Hepatocyte (in vitro differentiated cells): ENCODE measurements at regions not wholly inside any gene's neighbourhood (a gene's known extent, or its start where the extent isn't known, plus 50 kb on each side); places are given as distances from the start of the nearest gene placed in this dataset.
"Not testable (repeated sequence)": the region's sequence is repeated elsewhere in the genome, so short reads cannot be mapped to it uniquely, and the experiment has no call there.

ENCODE experiments used
- DNase-seq: peaks from one replicate; pipeline ENCODE4 v3.0.0-alpha.2; 2016; ENCODE audit warnings: low spot score
- H2AFZ ChIP-seq: fragments of 200-600 bp; sonication (generic); 2 replicates; pipeline ENCODE4 v1.6.0; 2016; ENCODE audit warnings: antibody characterized with exemption, mild to moderate bottlenecking
- H3K27ac ChIP-seq: fragments of 200-600 bp; sonication (generic); 2 replicates; pipeline ENCODE4 v1.5.1; 2016; ENCODE audit warnings: mild to moderate bottlenecking
- H3K27me3 ChIP-seq: fragments of 200-600 bp; sonication (generic); 2 replicates; pipeline ENCODE4 v1.6.1; 2016
- H3K36me3 ChIP-seq: fragments of 200-600 bp; sonication (generic); replicated peaks from 2 replicates; pipeline ENCODE4 v1.5.1; 2016; ENCODE audit warnings: low read depth; ENCODE audit not compliant: insufficient read depth
- H3K4me1 ChIP-seq: fragments of 200-600 bp; sonication (generic); 2 replicates; pipeline ENCODE4 v1.5.1; 2016; ENCODE audit warnings: mild to moderate bottlenecking, moderate library complexity; ENCODE audit not compliant: insufficient read depth
- H3K4me2 ChIP-seq: fragments of 200-600 bp; sonication (generic); 2 replicates; pipeline ENCODE4 v1.6.0; 2016
- H3K4me3 ChIP-seq: fragments of 200-600 bp; sonication (generic); 2 replicates; pipeline ENCODE4 v1.5.1; 2016; ENCODE audit warnings: mild to moderate bottlenecking
- H3K79me2 ChIP-seq: fragments of 200-600 bp; sonication (generic); 2 replicates; pipeline ENCODE4 v1.6.0; 2017; ENCODE audit warnings: mild to moderate bottlenecking
- H3K9me2 ChIP-seq: fragments of 200-600 bp; sonication (generic); replicated peaks from 2 replicates; pipeline ENCODE4 v1.6.0; 2017; ENCODE audit warnings: mild to moderate bottlenecking; ENCODE audit not compliant: insufficient read depth
- H3K9me3 ChIP-seq: fragments of 200-600 bp; sonication (generic); 2 replicates; pipeline ENCODE4 v1.5.1; 2016; ENCODE audit warnings: low read depth, mild to moderate bottlenecking
- H4K20me1 ChIP-seq: fragments of 200-600 bp; sonication (generic); 2 replicates; pipeline ENCODE4 v1.6.0; 2016; ENCODE audit warnings: mild to moderate bottlenecking; ENCODE audit not compliant: insufficient read depth, poor library complexity, severe bottlenecking
- CTCF ChIP-seq: fragments of 200-600 bp; sonication (generic); IDR thresholded peaks from 2 replicates; pipeline ENCODE4 v1.5.1; 2016; ENCODE audit warnings: antibody characterized with exemption, mild to moderate bottlenecking; ENCODE audit not compliant: poor library complexity
- EZH2 ChIP-seq: fragments of 200-600 bp; sonication (generic); IDR thresholded peaks from 2 replicates; pipeline ENCODE4 v1.6.1; 2016; ENCODE audit warnings: antibody characterized with exemption, mild to moderate bottlenecking, borderline replicate concordance
- EZH2phosphoT487 ChIP-seq: fragments of 200-600 bp; sonication (generic); IDR thresholded peaks from one replicate; pipeline ENCODE4 v1.6.1; 2018; ENCODE audit warnings: antibody characterized with exemption, mild to moderate bottlenecking, low read depth, moderate library complexity; ENCODE audit not compliant: unreplicated experiment, severe bottlenecking
- WGBS: methylation state at CpG from one replicate; pipeline ENCODE4 v1.1.6; 2016; ENCODE audit warnings: low lambda C conversion rate; ENCODE audit errors: missing lambda C conversion rate; 5-methylcytosine and 5-hydroxymethylcytosine counted together

DNA sequence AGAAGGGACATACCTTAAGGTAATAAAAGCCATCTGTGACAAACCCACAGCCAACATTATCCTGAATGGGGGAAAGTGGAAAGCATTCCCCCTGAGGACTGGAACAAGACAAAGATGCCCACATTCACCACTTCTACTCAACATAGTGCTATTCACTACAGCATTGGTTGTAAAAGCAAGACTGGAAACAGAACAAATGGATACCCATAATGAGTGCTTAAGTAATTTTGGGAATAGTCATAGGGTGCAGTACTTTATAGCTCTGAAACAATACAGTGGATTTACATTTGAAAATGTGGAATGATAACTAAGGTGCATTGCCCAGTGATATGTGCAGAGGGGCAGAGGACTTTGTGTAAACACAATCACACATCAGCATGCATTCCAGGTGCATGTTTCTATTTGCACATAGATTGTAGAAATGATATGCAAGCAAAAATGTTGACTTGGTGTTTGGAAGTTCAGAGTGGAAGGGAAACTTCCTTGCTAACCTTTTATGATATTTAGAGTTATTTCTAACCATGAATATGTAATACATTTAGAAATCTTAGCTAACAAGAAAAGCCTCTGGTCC is 112.3 kb downstream of the IGLL1 start:
- H3K4me2 ChIP-seq = peak overlapping the region; percentile 9
- H3K9me3 ChIP-seq = no peaks in the 10 kb centered on the region
- H3K27me3 ChIP-seq = no peaks in the 10 kb centered on the region
- H3K9me2 ChIP-seq = no peaks in the 10 kb centered on the region
- H3K4me1 ChIP-seq = no peaks in the 10 kb centered on the region
- DNase-seq = no peak
- H3K27ac ChIP-seq = peak overlapping the region; percentile 9
- no peaks in the 10 kb centered on the region for H3K79me2 ChIP-seq
- TF ChIP-seq EZH2phosphoT487 (no peak), CTCF (no peak), EZH2 (no peak)
- H3K4me3 ChIP-seq = no peak overlapping the region
- H4K20me1 ChIP-seq = no peaks in the 10 kb centered on the region
- H2AFZ ChIP-seq = no peak overlapping the region
- no peaks in the 10 kb centered on the region for H3K36me3 ChIP-seq

GRCh38 chr22:23466351-23466750 is 113.7 kb downstream of the IGLL1 start:
- Histone ChIP-seq H3K4me2 (no peak overlapping the region), H3K9me2 (no peaks in the 10 kb centered on the region), H3K9me3 (no peaks in the 10 kb centered on the region), H3K4me3 (no peak overlapping the region), H3K4me1 (no peaks in the 10 kb centered on the region), H2AFZ (no peak overlapping the region), H3K79me2 (no peaks in the 10 kb centered on the region), H3K27me3 (no peaks in the 10 kb centered on the region), H3K27ac (no peak overlapping the region), H3K36me3 (no peaks in the 10 kb centered on the region), H4K20me1 (no peaks in the 10 kb centered on the region)
- TF ChIP-seq CTCF = no peak
- TF ChIP-seq EZH2 = no peak
- no peak for TF ChIP-seq EZH2phosphoT487
- DNase-seq = no peak
- WGBS = 87% methylated on average over 7 of the region's 7 CpGs

GRCh38 chr22:23464796-23465195 is 115.3 kb downstream of the IGLL1 start:
- not testable (repeated sequence) for H4K20me1 ChIP-seq, H2AFZ ChIP-seq, H3K4me3 ChIP-seq, H3K79me2 ChIP-seq, DNase-seq, H3K36me3 ChIP-seq, H3K9me3 ChIP-seq, H3K27me3 ChIP-seq, H3K4me2 ChIP-seq, H3K27ac ChIP-seq, H3K9me2 ChIP-seq, H3K4me1 ChIP-seq
- 41% methylated on average over 6 of the region's 6 CpGs for WGBS

DNA sequence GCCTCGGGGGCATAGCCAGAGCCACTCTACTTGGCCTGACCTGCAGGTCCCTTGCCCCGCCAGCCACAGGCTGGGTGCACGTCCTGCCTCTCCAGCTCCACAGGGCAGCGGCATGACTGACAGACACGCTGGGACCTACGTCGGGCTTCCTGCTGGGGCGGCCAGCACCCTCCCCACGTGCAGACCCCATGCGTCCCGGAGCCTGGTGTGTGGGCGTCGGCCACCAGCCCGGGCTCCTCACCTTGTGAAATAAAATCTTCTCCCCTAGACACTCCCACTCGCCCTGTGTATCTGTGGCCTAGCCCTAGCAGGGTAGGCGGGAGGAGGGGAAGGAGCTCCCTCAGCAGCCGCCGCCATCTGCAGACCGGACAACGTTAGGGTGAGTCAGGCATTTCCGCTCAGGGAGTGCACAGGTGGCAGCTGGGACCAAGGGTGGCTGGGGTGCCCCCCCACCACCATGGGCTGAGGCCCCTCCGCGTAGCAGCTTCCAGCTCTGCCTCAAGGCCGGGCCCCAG is 119.5 kb downstream of the IGLL1 start:
- not testable (repeated sequence) for H3K79me2 ChIP-seq, H3K27ac ChIP-seq, H3K4me1 ChIP-seq, H3K4me3 ChIP-seq, H3K27me3 ChIP-seq, H2AFZ ChIP-seq, H4K20me1 ChIP-seq, H3K36me3 ChIP-seq, DNase-seq, H3K9me3 ChIP-seq, H3K4me2 ChIP-seq, H3K9me2 ChIP-seq
- WGBS = 89% methylated on average over 18 of the region's 24 CpGs

GRCh38 chr22:23459645-23460516 is 120.2 kb downstream of the IGLL1 start:
- H2AFZ ChIP-seq, H3K27me3 ChIP-seq, H3K4me2 ChIP-seq, H3K4me1 ChIP-seq, DNase-seq, H3K9me3 ChIP-seq, H3K4me3 ChIP-seq, H4K20me1 ChIP-seq, H3K27ac ChIP-seq, H3K79me2 ChIP-seq, H3K9me2 ChIP-seq, H3K36me3 ChIP-seq: not testable (repeated sequence)
- WGBS = 83% methylated on average over 18 of the region's 24 CpGs
